ENCODE measurements at regions not wholly inside any gene's neighbourhood (a gene's known extent, or its start where the extent isn't known, plus 50 kb on each side); places are given as distances from the start of the nearest gene placed in this dataset.

DNA sequence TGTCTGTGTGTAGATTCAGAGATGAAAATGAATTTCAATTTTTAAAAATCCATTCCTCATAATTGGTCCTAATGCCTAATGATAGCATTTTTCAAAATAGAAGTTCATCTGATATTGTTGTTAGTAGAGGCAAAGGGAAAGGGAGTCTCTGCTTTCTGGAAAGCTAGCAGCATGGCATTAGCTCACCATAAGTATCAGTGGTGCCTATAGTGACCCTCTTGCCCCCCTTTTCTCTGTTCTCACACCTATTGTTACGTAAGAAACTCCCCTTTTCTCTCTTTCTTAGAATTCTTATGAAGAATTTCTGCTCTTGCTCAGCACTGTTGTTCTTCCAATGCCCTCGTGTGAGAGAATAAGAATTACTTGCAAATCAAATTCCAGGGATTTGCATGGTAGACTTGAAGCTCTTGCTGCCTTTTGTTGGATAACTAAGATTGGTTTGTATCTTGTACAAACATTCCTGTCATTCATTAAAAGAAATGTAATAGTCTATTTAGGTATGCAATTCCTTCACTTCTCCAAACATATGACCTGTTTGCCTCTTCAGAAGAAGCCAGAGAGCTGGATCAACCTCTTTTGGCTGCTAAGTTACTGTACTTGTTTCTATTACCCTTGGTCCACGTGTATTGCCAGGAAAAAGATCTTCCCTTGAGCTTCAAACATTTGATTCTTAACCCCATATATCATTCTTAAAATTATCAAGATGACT is 69.2 kb upstream of the MAGI3 start:
- TF ChIP-seq, protein P1, sequence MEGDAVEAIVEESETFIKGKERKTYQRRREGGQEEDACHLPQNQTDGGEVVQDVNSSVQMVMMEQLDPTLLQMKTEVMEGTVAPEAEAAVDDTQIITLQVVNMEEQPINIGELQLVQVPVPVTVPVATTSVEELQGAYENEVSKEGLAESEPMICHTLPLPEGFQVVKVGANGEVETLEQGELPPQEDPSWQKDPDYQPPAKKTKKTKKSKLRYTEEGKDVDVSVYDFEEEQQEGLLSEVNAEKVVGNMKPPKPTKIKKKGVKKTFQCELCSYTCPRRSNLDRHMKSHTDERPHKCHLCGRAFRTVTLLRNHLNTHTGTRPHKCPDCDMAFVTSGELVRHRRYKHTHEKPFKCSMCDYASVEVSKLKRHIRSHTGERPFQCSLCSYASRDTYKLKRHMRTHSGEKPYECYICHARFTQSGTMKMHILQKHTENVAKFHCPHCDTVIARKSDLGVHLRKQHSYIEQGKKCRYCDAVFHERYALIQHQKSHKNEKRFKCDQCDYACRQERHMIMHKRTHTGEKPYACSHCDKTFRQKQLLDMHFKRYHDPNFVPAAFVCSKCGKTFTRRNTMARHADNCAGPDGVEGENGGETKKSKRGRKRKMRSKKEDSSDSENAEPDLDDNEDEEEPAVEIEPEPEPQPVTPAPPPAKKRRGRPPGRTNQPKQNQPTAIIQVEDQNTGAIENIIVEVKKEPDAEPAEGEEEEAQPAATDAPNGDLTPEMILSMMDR (IDR thresholded peaks at IDR 0.05) = no peak
- TF ChIP-seq POLR2A (IDR thresholded peaks at IDR 0.05) = no peak

Data from body of pancreas (tissue), 4 donors.